GM18520 (cell line): ENCODE measurements at regions not wholly inside any gene's neighbourhood (a gene's known extent, or its start where the extent isn't known, plus 50 kb on each side); places are given as distances from the start of the nearest gene placed in this dataset.

Experiments
- ATAC-seq: cut with Tn5 transposase; IDR thresholded peaks from one replicate; pipeline ENCODE4 v1.9.1; 2021; ENCODE audit not compliant: unreplicated experiment

DNA sequence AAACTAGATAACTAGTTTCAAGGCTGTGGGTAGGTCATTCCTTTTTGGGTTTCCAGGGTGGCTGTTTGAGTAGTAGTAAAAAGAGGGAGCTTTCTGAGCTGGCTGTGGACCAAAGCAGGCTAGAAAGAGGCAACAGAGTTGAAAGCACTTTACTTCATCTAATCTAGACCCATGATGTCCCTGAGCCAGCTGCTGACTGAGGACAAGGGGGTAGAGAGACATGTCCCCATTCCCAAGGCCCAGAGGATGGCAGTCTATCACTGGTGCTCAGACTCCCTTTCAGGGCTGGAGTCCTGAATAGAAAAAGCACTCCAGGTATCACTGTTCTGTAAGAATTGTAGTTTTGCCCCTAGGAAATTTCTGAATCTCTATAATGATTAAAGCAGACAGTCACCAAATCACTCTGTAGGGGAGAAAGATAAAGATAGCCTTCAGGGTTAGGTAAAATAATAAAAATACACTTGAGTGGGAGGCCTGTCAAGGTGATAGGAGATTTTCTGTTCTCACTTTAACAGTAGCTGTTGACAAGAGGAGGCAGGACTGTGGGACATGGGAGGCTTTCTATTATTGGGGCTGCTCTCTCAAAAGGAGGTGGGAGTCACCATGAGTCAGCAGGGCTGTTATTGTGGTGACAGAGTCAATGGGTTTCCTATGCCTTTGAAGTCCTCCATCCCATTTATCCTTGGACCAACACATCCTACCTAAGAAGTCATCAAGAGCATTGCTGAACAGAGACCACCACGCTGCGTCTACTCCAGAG lies 190.2 kb upstream of the MPHOSPH6 start:
- ATAC-seq: no peak

DNA sequence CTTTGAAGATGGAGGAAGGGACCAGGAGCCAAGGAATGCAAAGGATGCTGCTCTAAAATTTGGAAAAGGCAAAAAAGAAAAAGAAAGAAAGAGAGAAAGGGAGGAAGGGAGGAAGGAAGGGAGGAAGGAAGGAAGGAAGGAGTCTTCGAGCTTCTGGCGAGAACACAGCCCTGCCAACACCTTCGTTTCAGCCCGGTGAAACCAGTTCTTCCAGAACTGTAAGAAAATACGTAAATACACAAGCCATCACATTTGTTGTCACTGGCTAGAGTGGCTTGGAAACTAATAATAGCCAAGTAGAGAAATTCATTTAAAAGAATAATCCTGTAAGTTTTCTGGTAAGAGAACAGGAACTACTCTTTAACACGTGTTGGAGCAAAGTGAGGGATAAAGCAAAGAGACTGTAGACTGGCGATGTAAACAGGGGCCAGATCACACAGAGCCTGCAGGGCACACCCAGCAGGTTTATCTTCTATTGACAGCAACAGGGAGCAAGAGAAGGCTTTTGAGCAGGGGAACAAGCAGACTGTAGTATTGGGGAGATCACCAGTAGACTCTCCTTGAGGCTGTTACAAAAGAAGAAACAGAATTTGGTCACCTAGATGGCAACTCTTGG lies 188.7 kb upstream of the MPHOSPH6 start:
- ATAC-seq: no peak

DNA sequence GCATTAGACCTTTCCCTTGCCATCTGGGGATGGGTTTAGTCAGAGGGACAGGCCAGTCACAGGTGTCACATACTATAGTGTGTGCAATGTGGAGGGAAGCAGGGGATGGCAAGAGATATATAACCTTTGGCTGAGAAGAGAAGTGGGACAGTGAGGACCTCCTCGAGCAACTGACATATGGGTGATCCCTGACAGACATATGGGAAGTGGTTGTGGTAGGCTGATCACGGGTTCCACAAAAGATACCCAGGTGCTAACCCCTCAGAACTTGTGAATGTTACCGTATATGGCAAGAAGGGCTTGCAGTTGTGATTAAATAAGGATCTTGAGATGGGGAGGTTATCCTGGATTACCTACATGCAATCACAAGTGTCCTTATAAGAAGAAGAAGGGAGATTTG lies 188.1 kb upstream of the MPHOSPH6 start:
- ATAC-seq: no peak

DNA sequence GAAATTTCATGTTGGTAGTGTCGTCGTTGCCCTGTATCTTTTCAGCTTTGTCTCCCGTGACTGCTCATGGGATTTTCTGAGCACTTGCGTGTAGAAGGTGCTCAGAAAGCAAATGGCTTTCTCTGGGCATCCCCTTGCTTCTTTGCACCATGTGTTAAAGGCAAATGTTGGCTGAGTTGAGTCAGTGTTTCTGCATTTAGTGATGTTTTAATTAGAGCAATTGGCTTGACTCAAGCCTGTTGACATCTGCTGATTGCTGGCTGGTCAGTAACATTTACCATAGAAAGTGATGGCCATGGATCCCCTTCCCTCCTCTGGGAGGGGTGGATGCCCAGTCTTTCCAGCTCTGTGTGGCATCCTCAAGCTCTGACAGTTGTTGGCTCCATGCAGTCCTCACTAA lies 187.2 kb upstream of the MPHOSPH6 start:
- ATAC-seq: no peak

DNA sequence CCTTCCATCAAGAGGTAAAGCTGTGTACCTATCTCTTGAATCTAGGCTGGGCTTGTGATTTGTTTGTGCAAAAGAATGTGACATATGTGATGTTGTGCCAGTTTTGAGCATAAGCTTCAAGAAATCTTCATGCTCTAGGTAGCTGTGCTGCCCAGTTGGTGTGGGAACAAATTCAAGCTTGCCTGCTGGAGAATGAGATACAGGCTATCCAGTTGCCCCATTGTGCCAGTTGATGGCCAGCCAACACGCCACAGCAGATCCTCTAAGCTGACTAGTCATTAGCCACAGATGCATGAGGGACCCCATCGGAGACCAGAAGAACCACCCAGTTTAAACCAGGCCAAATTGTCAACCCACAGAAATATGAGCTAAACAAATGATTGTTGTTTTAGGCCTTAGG lies 180.5 kb upstream of the MPHOSPH6 start:
- no peak for ATAC-seq

DNA sequence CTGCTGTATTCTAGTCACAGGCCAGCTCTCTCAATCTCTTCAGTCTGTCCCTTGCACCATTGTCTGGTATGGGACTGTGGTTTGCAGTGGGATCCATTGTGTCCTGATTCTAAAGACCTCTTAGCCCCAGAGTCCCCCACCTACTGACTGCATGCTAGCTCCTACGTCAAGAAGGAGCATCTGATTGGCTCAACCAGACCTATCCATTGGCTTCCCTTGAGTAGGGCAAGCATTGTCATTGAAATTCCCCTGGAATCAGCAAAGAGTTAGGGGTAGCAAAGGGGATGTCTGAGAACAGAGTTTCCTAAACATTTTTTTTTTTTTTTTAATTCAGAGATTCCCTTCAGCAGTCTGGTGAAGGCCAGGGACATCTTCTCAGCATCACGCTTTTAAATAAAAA lies 175.3 kb upstream of the MPHOSPH6 start:
- ATAC-seq: no peak

DNA sequence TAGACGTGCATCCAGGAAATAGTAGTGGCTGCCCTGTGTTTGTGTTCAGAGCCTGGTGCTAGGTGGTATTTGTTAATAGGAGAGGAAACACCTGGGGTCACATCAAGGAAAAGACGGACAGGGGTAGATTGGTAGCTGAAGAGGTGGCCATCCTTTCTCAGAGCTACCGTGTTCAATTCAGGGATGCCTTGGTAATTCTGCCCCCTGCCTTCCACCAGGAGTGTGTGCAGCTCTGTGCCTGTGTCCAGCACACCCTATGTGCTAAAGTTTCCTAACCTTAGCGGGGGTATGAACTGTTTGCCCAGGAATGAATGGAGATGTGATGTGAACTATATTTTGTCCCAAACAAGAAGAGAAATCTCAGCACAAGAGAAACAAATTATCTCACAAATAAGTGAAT lies 174.1 kb upstream of the MPHOSPH6 start:
- ATAC-seq: no peak

DNA sequence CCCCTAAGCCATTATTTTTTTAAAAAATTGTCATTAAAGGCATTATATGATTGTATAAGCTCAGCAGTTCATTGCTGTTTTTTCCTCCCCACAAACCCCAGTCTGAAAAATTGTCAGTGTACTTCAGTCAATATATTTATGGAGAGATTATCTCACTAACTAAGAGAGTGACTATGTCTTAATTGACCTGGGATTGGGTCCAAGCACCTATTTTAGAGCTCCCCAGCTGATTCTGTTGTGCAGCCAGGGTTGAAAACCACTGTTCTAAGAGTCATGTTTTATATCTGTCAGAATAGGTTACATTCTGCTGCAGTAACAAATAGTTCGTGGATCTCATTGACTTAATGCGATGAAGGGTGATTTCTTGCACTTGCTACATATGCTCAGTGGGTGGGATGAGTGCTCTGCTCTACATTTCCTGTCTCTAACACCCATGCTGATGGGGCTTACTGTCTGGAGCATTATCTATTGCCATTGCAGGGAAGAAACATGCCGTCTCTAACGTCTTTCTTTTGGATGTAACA lies 171.2 kb upstream of the MPHOSPH6 start:
- no peak for ATAC-seq

DNA sequence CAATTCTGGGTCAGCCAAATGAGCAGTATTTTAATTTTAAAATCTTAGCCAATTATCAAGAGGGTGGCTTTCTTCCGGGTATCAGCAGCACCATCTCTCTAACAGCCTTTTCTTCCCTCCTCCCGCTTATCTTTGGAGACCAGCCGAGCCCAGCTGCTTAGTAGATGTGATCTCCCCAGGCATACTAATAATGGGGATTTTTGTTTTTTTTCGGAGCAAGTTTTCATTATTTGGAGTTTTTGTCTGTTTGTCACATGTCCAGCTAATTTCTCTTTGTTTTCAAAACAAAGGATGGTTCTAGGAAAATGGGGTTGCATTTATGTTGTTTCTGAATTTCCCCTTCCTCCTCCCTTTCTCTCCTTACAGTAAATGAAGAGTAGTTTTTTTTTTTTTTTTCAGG lies 170.5 kb upstream of the MPHOSPH6 start:
- no peak for ATAC-seq

DNA sequence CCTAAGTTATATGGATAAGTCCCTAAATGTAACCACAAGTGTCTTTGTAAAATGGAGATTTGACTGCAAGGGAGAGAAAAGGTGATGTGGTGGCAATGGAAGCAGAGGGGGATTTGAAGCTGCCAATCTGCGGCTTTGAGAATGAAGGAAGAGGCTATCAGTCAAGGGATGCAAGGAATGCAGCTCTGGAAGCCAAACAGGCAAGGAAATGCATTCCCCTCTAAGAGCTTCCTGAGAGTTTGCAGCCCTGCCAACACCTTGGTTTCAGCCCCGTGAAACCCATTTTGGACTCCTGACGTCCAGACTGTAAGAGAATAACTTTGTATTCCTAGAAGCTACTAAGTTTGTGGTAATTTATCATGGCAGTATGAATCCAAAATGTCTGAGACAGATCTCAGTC lies 167.3 kb upstream of the MPHOSPH6 start:
- ATAC-seq: no peak

DNA sequence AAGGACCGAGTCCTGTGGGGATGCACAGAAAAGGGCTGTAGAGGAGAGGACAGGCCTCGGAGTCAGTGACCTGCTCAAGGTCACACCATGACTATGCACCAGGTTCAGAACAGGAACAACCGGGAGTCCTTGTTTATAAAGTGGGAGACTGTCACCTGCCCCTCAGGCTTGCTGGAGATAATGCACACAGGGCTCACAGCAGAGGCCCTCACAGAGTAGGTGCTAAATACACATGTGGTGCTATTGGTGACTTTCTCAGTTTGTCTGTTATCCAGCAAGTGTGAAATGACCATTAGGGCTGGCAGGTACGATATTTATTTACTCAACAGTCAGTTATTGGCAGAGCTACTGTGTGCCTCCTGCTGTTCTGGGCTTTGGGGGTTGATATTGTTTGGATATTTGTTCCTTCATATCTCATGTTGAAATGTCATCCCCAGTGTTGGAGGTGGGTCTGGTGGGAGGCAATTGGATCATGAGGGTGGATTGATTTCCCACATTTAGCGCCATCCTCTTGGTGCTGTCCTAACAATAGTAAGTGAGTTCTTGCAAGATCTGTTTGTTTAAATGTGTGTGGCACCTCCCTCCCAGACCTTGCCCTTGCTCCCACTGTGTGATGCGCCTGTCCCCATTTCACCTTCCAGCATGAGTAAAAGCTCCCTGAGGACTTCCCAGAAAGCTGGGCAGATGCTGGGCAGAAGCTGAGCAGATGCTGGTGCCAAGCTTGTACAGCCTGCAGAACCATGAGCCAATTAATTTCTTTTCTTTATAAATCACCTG lies 162.1 kb upstream of the MPHOSPH6 start:
- ATAC-seq: no peak

DNA sequence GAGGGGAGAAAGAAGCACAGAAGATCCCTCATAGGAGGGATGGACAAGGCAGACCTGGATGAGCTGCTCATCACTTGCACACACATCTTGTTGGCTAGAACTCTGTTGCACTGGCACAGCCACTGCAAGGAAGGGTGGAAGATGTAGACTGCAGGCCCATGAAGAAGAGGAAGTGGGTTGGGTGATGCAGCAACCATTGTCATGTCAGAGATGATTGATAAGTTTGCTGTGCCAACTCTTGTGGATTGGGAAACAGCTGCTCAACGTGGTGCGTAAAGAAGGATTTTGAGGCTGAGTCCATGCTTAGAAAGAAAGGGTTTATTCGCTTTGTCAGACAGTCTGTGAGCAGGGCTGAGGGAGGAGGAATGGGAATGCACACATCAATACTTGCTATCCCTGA lies 161.4 kb upstream of the MPHOSPH6 start:
- ATAC-seq: no peak

DNA sequence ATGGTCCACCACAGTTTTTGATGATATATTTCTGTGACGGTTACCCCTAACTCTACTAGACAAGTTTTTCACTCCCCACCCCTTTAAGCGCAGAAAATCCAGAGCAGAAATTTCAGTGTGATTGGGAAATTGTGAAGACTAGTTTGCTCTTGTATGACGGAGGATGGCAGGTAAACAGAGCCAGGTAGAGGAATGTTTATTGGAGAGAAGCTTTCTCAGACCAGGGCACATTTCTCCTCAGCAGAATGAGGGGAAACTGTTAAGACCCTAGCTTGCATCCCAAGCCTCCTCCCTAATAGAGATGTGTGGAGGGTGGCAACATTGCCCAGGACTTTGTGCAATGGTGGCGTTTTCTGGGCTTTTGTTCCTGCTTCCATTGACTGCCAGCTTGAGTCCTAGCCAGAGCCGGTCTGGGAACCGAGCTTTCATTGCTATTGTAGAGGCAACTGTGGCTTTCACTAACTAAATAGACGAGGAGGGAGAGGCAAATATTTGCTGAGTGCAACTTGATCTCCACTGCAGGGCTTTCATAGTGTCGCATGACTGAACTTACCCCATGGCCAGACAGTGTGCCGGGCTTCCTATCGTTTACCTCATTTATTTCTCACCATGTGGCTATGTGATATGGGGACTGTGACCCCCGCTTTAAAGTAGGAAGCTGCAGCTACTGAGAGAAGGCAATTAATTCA lies 159.6 kb upstream of the MPHOSPH6 start:
- ATAC-seq: no peak

DNA sequence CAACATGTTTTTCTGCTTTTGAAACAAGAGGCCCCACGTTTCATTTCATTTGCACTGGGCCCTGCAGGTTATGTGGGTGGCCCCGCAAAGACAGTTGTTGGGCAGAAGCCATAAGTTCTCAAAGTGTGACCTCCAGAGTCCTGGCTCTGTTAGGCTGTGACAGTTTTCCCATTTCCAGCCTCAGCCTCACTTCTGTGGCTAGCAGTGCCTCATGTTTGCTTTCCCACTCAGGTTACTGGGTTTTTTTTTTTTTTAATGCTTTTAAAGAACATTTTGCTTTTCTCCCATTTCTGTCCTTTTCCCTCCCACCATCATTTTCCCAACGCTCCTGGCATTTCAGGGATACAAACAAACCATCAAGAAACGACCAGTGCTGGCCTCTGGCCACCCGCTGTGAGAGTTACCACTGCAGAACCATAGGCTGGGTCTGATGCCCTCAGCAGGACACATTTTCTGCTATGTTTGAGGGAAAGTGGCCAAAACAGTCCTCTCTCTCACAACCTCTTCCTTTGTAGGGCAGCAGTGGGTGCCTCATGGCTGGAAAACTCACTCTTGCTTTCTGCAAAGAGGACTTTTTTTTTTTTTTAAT lies 159.0 kb upstream of the MPHOSPH6 start:
- no peak for ATAC-seq

DNA sequence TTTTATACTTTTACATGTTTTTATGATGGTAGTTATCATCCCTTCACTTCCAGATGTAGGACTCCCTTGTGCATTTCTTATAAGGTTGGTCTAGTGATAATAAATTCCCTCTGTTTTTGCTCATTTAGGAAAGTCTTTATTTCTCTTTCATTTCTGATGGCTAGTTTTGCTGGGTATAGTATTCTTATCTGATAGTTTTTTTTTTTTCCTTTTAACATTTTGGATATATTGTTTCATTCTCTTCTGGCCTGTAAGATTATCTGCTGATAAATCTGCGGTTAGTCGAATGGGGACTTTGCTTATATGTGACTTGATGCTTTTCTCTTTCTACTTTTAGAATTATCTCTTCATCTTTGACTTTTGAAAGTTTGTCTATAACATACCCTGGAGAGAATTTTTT lies 153.1 kb upstream of the MPHOSPH6 start:
- no peak for ATAC-seq

DNA sequence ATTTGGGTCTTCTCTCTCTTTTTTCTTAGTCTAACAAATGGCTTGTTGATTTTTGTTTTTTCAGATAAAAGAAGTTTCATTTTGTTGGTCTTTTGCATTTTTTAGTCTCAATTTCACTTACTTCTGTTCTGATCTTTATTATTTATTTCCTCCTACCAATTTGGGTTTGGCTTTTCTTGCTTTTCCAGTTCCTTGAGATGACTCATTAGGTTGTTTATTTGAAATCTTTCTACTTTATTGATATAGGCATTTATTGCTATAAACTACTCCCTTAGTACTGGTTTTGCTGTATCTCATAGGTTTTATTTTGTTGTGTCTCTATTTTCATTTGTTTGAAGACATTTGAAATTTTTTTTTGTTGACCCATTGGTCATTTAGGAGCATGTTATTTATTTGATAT lies 152.2 kb upstream of the MPHOSPH6 start:
- no peak for ATAC-seq

DNA sequence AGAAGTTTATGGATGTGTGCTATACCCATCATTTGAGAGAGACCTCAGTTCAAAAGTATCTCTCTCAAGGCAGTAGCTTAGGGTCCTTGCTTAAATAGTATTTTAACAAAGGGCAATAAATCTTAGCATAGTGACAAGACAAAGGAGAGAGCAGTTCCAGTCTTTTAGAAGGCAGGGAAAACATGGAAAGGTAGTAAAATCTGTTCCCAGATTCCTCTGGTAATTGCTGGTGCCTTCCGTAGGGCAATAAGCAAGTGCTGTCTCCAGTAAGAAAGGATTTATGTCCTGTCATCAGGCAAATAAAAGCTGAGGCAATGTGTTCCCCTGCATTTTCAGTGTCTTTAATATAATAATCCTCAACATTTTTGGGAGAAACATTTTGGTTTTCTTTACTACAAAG lies 149.0 kb upstream of the MPHOSPH6 start:
- ATAC-seq: no peak

DNA sequence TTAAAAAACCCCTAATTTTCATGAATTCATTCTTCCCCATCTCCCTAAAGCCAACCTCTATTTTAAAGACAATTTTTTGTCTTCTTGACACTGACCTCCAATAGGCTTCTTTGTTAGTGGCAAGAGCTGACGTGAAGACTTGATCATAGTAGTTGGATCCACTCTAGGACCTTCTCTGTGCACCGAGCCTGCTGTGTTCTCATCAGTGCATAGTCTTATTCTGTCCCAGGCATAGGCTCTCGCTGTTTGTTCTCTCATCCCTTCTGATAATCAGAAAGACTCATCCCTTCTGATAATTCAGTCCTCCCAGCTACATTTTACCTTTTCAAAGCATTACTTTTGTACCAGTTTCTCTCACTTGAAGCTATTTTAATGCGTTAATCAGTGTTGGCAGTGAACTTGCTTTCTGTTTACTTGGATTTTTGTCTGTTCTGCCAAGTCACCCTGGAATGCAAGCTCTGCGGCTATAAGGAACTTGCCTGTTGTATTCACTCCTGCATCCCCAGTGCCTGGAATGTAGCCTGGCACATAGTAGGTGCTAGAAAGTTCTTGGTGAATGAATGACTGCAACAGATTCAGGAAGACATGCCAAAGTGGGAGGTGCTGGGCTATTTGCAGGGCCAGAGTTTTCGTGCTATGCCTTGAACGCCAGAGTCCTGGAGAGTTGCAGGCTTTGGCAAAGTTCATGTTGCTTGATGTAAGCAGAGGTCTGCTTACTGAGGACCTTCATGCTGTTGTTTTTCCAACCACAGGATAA lies 147.6 kb upstream of the MPHOSPH6 start:
- no peak for ATAC-seq

DNA sequence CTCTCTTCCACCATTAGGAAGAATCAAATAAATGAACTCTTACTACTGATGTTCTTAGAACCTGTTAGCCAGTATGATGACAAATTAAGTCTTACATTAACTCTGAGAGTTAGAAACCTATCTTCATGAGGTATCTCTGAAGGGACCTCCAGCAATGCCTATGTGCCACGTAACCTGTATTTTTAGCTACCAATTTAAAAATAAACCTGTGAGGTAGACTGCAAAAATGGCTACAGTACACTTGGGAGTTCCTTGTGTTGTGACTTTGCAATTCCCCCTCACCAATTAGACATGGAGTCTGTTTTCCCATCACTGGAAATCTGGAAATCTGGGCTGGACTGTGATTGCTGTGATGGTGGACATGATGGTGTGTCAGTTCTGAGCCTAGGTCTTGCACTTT lies 143.7 kb upstream of the MPHOSPH6 start:
- ATAC-seq: no peak

DNA sequence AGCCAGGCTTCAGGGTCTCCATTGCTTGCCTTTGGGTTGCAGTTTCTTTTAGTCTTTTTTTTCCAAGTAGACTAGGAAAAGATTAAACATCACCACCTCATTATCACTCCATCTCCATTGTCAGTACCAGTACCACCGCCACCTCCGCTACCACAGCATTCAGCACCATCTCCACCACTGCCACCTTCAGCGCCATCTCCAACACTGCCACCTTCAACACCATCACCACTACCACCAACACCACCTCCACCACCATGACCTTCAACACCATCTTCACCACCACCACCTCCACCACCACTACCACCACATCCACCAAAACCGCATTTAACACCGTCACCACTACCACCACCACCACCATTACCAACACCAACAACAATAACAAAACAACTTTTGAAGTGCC lies 141.5 kb upstream of the MPHOSPH6 start:
- ATAC-seq: no peak
